Inflammatory macrophage (primary cell): ENCODE measurements at regions not wholly inside any gene's neighbourhood (a gene's known extent, or its start where the extent isn't known, plus 50 kb on each side); places are given as distances from the start of the nearest gene placed in this dataset.
"Not testable (repeated sequence)": the region's sequence is repeated elsewhere in the genome, so short reads cannot be mapped to it uniquely, and the experiment has no call there.

Experiments used
- DNase-seq, 2 donors: peaks; one replicate each; pipeline ENCODE4 v3.0.0-alpha.2; 2020 to 2022

DNA sequence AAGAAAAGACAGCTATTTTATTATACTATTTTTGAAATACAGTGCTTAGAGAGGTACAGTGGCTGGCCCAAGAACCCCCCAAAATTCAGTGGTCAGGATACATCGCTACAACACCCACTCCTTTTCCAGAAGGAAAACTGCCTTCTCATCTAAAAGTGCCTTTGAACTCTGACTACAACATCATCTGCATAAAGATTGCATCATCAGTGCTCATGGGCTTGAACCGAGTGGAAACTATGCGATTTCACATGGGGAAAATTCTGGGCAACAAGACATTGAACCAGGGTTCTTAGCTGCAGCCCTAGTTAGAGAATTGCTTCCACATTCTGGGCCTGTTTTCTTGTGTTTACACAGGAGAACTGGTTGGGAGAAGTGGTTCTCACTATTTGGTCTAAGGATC, 294.6 kb upstream of the SLC14A2 start:
- DNase-seq: peak in 1 of 2 donors; percentile 7

GRCh38 chr18:45321520-45321919, 293.8 kb upstream of the SLC14A2 start:
- DNase-seq: no peak

DNA sequence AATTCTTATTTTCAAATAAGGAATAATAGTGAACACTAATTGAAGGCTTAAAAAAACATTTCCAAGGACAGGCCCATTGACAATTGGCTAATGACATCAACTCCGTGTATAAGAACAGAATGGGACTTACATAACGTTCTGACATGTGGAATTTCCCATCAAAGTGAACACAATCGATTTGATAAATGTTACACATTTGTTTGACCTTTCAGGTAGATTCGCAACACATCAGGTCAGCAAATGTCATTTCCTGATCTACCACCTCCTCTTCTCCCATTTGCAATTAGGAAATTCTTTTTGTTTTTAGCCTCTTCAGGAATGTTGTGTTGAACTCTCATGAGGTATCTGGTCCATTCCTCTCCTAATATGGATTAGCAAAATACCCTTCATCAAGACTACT, 292.9 kb upstream of the SLC14A2 start:
- no peak for DNase-seq

GRCh38 chr18:45324101-45324494, 291.2 kb upstream of the SLC14A2 start:
- DNase-seq: no peak

DNA sequence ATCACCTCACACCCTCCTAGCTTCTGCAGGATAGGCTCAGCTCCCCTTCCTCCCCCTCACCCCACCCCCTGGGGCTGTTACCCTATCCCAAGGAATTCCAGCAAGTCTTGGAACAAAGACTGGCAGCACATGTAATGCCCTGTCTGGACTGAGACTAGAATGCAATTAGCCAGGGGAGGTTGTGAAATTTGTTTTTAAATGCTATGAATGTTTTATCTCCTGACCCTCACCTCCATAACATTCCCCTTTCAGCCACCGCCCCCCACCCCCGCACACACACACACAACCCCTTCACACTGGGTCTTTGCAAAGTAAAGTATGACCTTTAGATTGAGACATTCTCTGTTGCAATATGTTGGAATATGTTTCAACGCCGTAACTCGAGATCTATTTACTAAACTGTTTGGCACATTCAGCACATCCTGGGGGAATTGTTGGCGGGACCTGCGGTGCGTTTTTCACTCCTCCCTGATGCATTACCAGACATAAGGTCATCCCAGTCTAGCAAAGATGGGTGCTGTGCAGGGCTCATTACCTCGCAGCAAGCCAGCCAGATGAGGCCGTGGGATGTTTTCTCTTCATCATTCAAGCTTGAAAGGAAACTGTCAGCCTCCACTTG, 290.7 kb upstream of the SLC14A2 start:
- DNase-seq: no peak

DNA sequence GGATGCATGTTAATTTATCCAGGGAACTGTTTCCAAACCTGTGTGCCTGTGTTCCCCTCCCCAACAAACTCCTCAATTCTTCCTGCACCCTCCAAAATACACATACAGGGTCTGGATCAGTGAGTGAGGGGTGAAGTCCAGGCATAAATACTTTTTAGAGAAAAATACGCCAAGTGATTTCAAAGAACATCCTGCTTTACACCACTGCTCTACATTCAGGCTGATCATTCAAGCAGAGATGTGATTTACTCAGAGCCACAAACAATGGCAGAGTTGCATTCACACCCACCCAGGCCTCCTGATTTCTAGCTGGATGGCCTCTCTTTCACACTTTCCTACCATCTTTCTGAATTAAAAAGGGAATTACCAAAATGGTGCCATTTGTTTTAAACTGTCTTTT, 289.5 kb upstream of the SLC14A2 start:
- no peak for DNase-seq

GRCh38 chr18:45326505-45326904, 288.8 kb upstream of the SLC14A2 start:
- no peak for DNase-seq

DNA sequence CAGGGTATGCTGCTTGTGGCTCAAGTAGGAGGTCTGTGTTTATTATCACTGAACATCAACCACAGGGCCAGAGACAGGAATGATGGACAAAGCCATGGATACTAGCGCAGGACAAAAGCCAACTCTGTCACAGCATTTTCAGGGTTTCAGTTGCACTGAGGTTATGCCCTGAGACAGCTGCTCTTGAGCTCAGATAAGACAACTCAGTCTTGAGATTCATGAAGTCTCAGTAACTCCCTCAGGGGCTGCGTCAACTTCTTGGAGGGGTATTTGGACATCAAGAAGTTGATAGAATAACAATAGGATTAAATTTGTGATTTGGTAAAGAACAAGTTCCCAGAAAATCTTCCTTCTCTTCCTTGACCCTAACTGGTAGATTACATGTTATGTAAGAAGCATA, 287.0 kb upstream of the SLC14A2 start:
- no peak for DNase-seq

GRCh38 chr18:45328811-45329210, 286.5 kb upstream of the SLC14A2 start:
- no peak for DNase-seq

DNA sequence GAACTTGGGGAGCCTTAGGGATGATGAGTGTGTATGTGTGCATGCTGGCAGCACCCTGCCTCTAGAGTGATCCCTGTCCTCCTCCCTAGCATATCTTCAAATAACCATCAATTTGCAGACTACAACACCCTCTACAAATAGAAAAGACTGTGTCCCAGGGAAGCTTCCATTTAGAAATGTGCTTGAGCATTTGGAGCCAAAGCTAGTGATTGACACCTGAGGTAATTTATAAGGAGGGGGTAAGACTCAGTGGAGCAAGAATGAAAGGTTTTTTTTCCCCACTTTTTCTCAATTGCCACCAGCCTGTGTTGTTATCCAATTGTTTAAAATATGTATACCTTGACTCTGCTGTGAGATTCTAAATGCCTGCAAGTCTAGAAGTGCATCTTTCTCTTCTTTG, 286.0 kb upstream of the SLC14A2 start:
- DNase-seq: no peak

DNA sequence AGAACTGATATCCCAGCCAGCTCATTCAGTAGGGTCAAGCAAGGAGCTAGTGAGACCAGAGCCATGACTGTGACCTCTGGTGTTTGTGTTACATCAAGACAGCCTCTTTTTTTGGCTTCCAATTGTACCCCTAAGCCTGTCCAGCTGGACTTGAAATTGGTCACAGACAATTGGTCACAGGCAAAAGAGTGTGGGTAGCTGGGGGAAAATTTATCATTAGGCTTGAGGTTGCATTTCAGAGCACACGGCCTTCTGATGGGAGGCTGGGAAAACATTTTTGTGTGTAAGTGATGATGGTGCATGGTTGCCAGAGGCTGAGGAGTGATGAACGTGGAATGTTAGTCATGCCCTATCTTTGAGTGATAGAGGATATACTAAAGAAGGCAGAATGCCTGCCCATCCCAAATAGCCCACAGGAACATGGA, 285.1 kb upstream of the SLC14A2 start:
- no peak for DNase-seq

GRCh38 chr18:45332871-45333270, 282.4 kb upstream of the SLC14A2 start:
- no peak for DNase-seq

- peak; percentile 80 to 89 for DNase-seq
These were observed 281.1 kb upstream of the SLC14A2 start for GRCh38 chr18:45334191-45334590.

DNA sequence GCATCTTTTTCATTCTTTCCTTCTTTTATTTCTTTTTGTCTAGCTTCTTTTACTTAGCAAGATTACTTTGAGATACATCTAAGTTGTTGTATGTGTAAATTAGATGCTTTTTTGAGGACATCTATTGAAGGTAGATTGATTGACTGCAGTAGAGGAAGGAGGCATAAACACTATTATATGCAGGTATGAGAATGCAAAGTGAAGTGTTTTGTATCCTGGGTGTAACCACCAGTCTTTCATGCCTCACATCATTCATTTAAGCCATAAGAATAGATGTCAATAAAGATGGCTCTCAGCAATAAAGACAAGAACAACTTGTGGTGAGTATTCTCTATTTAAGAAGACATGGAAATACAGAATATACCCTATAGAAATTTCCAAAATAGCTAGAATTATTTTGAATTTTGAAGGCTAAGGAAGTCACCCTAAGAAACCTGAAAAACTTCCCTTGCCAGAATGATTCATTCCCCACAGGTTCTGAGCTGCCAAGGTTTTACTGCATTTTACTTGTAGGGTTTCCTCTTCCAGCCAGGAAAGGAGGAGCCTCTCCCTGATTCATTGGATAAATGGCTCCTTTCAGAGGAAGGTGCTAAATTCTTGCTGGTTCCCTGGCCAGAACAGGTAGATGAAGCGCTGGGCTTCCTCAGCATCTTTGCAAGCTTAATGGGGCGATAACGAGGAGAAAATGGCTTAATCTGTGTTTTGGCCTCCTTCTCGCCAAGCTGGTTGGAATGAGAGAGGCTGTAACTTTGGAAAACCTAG, 279.8 kb upstream of the SLC14A2 start:
- no peak for DNase-seq

DNA sequence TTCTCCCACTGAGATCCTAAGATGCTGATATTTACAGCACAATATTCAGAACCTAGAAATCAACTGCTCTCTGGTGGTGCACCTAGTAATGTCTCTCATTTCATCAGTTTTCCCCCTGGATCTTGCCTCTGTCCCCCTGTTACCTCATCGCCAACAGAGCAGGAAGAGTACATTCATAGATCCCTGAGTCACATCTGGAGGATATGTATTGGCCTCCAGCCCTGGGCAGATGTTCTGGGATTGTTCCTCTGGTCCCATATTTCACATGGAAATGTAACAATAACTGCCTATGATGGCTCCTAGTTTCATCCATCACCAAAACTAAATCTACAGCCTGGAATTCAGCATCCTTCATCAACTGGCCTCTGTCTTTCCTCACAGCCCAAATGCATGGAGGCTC, 278.8 kb upstream of the SLC14A2 start:
- no peak for DNase-seq

DNA sequence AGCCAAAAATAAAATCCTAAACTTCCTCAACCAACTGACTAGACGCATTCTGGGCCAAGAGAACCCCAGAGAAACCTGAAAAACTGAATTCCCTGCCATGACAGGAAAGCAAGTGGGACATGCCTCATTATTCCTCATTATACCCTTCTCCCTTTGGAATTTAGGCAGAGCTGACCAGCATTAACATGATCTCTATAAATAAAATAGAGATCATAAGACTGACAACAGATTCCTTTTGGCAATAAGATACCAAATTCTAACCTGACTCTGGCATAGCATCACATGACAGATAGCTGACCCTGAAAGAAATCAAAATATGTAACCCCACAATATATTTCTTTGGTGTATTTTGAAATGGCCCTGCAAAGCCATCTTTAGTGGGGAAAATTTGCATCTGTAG, 277.8 kb upstream of the SLC14A2 start:
- no peak for DNase-seq

GRCh38 chr18:45339810-45340550, 275.3 kb upstream of the SLC14A2 start:
- DNase-seq: no peak

- no peak for DNase-seq
These were observed 274.4 kb upstream of the SLC14A2 start for GRCh38 chr18:45340884-45341283.

GRCh38 chr18:45341454-45341853, 273.8 kb upstream of the SLC14A2 start:
- DNase-seq: no peak

DNA sequence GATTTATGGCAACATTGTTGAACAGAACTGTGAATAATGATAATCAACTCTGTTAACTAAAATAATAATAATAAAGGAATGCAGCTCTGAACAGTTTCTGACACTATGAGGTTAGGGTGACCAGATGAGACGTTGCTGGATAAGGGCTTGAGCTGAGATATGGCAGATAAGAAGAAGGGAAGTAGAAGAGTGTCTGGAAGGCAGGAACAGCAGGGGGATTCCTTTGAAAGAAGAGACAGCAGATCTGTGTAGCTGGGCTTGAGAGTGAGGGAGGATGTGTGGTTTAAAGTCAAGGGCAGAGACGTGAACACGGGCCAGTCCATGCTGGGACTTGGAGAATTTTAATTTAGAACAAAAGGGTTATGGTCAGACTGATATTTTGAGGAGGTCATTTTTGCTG, 273.1 kb upstream of the SLC14A2 start:
- DNase-seq: no peak

- DNase-seq: no peak
These were observed 272.6 kb upstream of the SLC14A2 start for GRCh38 chr18:45342653-45343052.

GRCh38 chr18:45343365-45343764, 271.9 kb upstream of the SLC14A2 start:
- DNase-seq: no peak

DNA sequence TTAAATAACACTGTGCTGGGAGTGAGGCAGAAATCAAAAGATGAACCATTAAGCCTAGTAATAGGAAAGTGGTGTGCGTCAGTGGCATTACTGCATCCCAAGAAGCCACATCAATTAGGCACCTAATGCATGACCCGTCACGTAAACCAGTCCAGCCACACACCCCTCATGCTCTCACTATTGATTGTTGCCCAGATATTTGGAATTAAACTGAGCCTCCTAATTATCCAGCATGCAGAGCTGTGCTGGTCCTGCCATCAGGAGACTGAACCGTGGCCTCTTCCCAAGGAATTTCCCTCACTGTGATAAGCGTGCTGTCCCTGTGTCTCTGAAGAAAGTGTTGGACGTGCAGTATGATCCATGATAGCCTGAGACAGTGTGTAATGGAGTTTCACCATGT, 270.6 kb upstream of the SLC14A2 start:
- DNase-seq: not testable (repeated sequence)

GRCh38 chr18:45349019-45349418, 266.3 kb upstream of the SLC14A2 start:
- DNase-seq: no peak
